ENCODE measurements at regions not wholly inside any gene's neighbourhood (a gene's known extent, or its start where the extent isn't known, plus 50 kb on each side); places are given as distances from the start of the nearest gene placed in this dataset.

DNA sequence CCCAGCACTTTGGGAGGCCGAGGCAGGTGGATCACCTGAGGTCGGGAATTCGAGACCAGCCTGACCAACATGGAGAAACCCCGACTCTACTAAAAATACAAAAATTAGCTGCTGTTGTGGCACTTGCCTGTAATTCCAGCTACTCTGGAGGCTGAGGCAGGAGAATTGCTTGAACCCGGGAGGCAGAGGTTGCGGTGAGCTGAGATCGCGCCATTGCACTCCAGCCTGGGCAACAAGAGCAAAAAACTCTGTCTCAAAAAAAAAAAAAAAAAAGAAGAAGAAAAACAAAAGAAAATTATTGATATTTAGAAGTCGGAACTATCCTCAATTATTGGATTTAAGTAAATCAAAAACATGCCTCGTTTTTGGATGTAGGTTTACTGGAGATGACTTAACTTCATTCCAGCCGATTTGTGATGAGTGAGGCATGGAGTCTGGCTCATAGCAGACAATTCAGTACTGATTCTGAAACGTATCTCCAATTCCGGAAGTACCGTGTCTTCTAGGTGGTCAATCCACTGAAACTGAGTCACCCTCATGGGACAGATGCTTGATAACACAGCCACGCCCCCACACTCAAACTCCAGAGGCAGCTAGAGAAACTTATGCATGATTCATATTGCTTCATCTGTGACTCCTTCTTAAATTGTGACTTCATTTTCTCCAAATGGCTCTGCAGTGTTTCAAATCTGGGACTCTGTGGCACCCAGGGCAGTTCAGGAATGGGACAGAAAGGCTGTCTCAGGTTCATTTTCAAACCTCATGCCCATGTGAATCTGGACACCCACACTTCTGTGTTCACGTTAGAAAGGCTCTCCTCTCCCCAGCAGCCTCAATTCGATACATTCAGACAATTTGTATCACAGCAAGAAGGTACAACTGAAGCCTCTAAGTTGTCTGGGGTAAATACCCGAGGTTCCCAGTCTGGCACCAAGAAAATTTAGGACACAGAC, 110.4 kb upstream of the ARMC2 start (continued):
- TF ChIP-seq TCF7L2 (IDR thresholded peaks at IDR 0.05; ENCODE audit: borderline replicate concordance, low read depth, low read length) (no peak), ZNF239 (tag by site-specific recombination; IDR thresholded peaks at IDR 0.05) (no peak), SP7 (tag by site-specific recombination; IDR thresholded peaks at IDR 0.05) (peak; percentile 56), WT1 (tag by site-specific recombination; IDR thresholded peaks at IDR 0.05) (no peak), ZNF133 (tag by site-specific recombination; IDR thresholded peaks at IDR 0.05) (no peak), EGR2 (tag by site-specific recombination; IDR thresholded peaks at IDR 0.05; ENCODE audit: low read depth) (peak; percentile 17; the same call in 1 of the 2 replicates), ZNF146 (tag by site-specific recombination; IDR thresholded peaks at IDR 0.05) (no peak), ZNF830 (tag by site-specific recombination; IDR thresholded peaks at IDR 0.05; ENCODE audit: low read depth) (no peak), GLI4 (tag by site-specific recombination; IDR thresholded peaks at IDR 0.05) (no peak), ZNF664 (tag by site-specific recombination; IDR thresholded peaks at IDR 0.05) (no peak), ZNF426 (tag by site-specific recombination; IDR thresholded peaks at IDR 0.05) (no peak), ZNF292 (tag by site-specific recombination; IDR thresholded peaks at IDR 0.05; ENCODE audit: borderline replicate concordance, low read depth) (no peak), ZNF785 (tag by site-specific recombination; IDR thresholded peaks at IDR 0.05) (no peak), REPIN1 (tag by site-specific recombination; IDR thresholded peaks at IDR 0.05; ENCODE audit: low read depth) (no peak), GFI1B (tag by site-specific recombination; IDR thresholded peaks at IDR 0.05) (no peak), ZNF677 (tag by site-specific recombination; IDR thresholded peaks at IDR 0.05) (no peak), ZEB2 (tag by site-specific recombination; IDR thresholded peaks at IDR 0.05) (peak; percentile 69), ZNF529 (tag by site-specific recombination; IDR thresholded peaks at IDR 0.05; ENCODE audit: insufficient replicate concordance) (no peak), ZNF623 (tag by site-specific recombination; IDR thresholded peaks at IDR 0.05) (no peak)
- TF ChIP-seq, protein P1, sequence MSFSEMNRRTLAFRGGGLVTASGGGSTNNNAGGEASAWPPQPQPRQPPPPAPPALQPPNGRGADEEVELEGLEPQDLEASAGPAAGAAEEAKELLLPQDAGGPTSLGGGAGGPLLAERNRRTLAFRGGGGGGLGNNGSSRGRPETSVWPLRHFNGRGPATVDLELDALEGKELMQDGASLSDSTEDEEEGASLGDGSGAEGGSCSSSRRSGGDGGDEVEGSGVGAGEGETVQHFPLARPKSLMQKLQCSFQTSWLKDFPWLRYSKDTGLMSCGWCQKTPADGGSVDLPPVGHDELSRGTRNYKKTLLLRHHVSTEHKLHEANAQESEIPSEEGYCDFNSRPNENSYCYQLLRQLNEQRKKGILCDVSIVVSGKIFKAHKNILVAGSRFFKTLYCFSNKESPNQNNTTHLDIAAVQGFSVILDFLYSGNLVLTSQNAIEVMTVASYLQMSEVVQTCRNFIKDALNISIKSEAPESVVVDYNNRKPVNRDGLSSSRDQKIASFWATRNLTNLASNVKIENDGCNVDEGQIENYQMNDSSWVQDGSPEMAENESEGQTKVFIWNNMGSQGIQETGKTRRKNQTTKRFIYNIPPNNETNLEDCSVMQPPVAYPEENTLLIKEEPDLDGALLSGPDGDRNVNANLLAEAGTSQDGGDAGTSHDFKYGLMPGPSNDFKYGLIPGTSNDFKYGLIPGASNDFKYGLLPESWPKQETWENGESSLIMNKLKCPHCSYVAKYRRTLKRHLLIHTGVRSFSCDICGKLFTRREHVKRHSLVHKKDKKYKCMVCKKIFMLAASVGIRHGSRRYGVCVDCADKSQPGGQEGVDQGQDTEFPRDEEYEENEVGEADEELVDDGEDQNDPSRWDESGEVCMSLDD (tag by site-specific recombination; IDR thresholded peaks at IDR 0.05), result no peak
- TF ChIP-seq, protein P2, sequence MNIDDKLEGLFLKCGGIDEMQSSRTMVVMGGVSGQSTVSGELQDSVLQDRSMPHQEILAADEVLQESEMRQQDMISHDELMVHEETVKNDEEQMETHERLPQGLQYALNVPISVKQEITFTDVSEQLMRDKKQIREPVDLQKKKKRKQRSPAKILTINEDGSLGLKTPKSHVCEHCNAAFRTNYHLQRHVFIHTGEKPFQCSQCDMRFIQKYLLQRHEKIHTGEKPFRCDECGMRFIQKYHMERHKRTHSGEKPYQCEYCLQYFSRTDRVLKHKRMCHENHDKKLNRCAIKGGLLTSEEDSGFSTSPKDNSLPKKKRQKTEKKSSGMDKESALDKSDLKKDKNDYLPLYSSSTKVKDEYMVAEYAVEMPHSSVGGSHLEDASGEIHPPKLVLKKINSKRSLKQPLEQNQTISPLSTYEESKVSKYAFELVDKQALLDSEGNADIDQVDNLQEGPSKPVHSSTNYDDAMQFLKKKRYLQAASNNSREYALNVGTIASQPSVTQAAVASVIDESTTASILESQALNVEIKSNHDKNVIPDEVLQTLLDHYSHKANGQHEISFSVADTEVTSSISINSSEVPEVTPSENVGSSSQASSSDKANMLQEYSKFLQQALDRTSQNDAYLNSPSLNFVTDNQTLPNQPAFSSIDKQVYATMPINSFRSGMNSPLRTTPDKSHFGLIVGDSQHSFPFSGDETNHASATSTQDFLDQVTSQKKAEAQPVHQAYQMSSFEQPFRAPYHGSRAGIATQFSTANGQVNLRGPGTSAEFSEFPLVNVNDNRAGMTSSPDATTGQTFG (tag by site-specific recombination; IDR thresholded peaks at IDR 0.05; ENCODE audit: borderline replicate concordance), result no peak
- TF ChIP-seq, protein P3, sequence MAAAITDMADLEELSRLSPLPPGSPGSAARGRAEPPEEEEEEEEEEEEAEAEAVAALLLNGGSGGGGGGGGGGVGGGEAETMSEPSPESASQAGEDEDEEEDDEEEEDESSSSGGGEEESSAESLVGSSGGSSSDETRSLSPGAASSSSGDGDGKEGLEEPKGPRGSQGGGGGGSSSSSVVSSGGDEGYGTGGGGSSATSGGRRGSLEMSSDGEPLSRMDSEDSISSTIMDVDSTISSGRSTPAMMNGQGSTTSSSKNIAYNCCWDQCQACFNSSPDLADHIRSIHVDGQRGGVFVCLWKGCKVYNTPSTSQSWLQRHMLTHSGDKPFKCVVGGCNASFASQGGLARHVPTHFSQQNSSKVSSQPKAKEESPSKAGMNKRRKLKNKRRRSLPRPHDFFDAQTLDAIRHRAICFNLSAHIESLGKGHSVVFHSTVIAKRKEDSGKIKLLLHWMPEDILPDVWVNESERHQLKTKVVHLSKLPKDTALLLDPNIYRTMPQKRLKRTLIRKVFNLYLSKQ (tag by site-specific recombination; IDR thresholded peaks at IDR 0.05; ENCODE audit: borderline replicate concordance), result no peak
- TF ChIP-seq, protein P4, sequence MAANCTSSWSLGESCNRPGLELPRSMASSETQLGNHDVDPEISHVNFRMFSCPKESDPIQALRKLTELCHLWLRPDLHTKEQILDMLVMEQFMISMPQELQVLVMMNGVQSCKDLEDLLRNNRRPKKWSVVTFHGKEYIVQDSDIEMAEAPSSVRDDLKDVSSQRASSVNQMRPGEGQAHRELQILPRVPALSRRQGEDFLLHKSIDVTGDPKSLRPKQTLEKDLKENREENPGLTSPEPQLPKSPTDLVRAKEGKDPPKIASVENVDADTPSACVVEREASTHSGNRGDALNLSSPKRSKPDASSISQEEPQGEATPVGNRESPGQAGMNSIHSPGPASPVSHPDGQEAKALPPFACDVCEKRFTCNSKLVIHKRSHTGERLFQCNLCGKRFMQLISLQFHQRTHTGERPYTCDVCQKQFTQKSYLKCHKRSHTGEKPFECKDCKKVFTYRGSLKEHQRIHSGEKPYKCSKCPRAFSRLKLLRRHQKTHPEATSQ (tag by site-specific recombination; IDR thresholded peaks at IDR 0.05), result no peak
- TF ChIP-seq, protein P5, sequence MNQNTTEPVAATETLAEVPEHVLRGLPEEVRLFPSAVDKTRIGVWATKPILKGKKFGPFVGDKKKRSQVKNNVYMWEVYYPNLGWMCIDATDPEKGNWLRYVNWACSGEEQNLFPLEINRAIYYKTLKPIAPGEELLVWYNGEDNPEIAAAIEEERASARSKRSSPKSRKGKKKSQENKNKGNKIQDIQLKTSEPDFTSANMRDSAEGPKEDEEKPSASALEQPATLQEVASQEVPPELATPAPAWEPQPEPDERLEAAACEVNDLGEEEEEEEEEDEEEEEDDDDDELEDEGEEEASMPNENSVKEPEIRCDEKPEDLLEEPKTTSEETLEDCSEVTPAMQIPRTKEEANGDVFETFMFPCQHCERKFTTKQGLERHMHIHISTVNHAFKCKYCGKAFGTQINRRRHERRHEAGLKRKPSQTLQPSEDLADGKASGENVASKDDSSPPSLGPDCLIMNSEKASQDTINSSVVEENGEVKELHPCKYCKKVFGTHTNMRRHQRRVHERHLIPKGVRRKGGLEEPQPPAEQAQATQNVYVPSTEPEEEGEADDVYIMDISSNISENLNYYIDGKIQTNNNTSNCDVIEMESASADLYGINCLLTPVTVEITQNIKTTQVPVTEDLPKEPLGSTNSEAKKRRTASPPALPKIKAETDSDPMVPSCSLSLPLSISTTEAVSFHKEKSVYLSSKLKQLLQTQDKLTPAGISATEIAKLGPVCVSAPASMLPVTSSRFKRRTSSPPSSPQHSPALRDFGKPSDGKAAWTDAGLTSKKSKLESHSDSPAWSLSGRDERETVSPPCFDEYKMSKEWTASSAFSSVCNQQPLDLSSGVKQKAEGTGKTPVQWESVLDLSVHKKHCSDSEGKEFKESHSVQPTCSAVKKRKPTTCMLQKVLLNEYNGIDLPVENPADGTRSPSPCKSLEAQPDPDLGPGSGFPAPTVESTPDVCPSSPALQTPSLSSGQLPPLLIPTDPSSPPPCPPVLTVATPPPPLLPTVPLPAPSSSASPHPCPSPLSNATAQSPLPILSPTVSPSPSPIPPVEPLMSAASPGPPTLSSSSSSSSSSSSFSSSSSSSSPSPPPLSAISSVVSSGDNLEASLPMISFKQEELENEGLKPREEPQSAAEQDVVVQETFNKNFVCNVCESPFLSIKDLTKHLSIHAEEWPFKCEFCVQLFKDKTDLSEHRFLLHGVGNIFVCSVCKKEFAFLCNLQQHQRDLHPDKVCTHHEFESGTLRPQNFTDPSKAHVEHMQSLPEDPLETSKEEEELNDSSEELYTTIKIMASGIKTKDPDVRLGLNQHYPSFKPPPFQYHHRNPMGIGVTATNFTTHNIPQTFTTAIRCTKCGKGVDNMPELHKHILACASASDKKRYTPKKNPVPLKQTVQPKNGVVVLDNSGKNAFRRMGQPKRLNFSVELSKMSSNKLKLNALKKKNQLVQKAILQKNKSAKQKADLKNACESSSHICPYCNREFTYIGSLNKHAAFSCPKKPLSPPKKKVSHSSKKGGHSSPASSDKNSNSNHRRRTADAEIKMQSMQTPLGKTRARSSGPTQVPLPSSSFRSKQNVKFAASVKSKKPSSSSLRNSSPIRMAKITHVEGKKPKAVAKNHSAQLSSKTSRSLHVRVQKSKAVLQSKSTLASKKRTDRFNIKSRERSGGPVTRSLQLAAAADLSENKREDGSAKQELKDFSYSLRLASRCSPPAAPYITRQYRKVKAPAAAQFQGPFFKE (tag by site-specific recombination; IDR thresholded peaks at IDR 0.05; ENCODE audit: borderline replicate concordance), result no peak

Measured in HEK293 (cell line).